Immature natural killer cell (primary cell): ENCODE measurements at regions not wholly inside any gene's neighbourhood (a gene's known extent, or its start where the extent isn't known, plus 50 kb on each side); places are given as distances from the start of the nearest gene placed in this dataset.
"Not testable (repeated sequence)": the region's sequence is repeated elsewhere in the genome, so short reads cannot be mapped to it uniquely, and the experiment has no call there.

Experiments
- DNase-seq, 3 donors: peaks; one replicate each; pipeline ENCODE4 v3.0.0; 2022; ENCODE audit warnings: mixed read lengths in 1 of 3
- H3K27ac Mint-ChIP-seq, 6 donors: one replicate each; pipeline ENCODE4 v1.8.0; 2020; ENCODE audit warnings: mixed read lengths in 6 of 6, mild to moderate bottlenecking in 5 of 6, inconsistent platforms in 4 of 6, moderate library complexity in 3 of 6
- H3K27me3 Mint-ChIP-seq, 3 donors: one replicate each; pipeline ENCODE4 v1.8.0; 2020 to 2021; ENCODE audit warnings: low read depth in 3 of 3, mild to moderate bottlenecking in 3 of 3, mixed read lengths in 3 of 3, moderate library complexity in 3 of 3, inconsistent platforms in 1 of 3
- H3K36me3 Mint-ChIP-seq, 3 donors: one replicate each; pipeline ENCODE4 v1.8.0; 2020; ENCODE audit warnings: mixed read lengths in 3 of 3, inconsistent platforms in 2 of 3, mild to moderate bottlenecking in 2 of 3
- H3K4me1 Mint-ChIP-seq, 2 donors: one replicate each; pipeline ENCODE4 v1.8.0; 2020; ENCODE audit warnings: inconsistent platforms in 2 of 2, mild to moderate bottlenecking in 2 of 2, mixed read lengths in 2 of 2, moderate library complexity in 1 of 2
- H3K4me3 Mint-ChIP-seq, 5 donors: one replicate each; pipeline ENCODE4 v1.8.0; 2020; ENCODE audit warnings: mild to moderate bottlenecking in 5 of 5, mixed read lengths in 5 of 5, inconsistent platforms in 3 of 5, moderate library complexity in 3 of 5
- H3K9me3 Mint-ChIP-seq, 6 donors: one replicate each; pipeline ENCODE4 v1.8.0; 2020; ENCODE audit warnings: mild to moderate bottlenecking in 6 of 6, mixed read lengths in 6 of 6, inconsistent platforms in 4 of 6, moderate library complexity in 3 of 6

DNA sequence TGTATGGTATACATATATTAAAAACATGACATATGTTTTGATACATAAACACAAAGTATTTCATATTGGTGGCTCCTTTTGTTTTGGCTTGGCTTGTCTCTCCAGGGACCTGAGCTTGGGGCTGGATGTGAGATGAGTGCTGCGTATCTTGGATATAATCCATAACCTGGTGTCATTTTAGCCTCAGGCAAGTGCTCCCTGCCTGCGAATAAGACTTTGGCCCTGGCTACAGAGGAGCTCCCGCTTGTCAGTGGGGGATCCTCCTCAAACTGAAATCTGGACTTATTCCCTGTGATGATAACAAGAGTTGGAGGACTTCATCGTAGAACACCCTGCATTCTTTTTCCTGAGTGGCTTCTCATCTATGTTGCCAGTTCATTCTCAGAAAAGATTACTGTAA is 341.7 kb upstream of the CLINT1 start:
- no peaks in the 10 kb centered on the region for H3K36me3 Mint-ChIP-seq
- H3K27ac Mint-ChIP-seq: no peak overlapping the region
- DNase-seq: no peak
- H3K9me3 Mint-ChIP-seq: no peaks in the 10 kb centered on the region
- H3K4me3 Mint-ChIP-seq: no peak overlapping the region
- H3K4me1 Mint-ChIP-seq: no peaks in the 10 kb centered on the region
- peaks cover 0 to 8% (median 1%) of the 10 kb centered on the region in 3 donors for H3K27me3 Mint-ChIP-seq

DNA sequence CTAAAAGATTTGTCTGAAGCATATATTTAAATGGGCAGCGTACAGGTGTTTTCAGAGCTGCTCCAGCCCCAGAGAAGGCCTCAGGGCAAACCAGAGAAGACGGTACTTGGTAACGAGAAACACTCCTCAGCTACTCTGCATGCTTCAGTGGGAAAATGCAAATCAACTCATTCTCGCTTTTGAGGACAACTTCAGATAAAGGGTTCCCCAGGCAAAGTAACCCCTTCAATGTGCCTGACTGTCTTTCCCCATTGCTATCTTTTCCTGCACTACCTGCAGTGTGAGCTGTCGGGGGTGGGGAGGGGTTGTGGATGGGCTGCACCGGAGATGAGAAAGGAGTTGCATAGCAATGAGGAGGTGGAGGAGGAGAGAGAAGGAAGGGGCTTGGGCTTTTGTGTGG is 339.7 kb upstream of the CLINT1 start:
- no peak for DNase-seq
- Mint-ChIP-seq H3K36me3 (no peaks in the 10 kb centered on the region), H3K27ac (no peak overlapping the region), H3K27me3 (peaks cover 0 to 7% (median 0%) of the 10 kb centered on the region in 3 donors), H3K9me3 (no peaks in the 10 kb centered on the region), H3K4me1 (no peaks in the 10 kb centered on the region), H3K4me3 (no peak overlapping the region)

DNA sequence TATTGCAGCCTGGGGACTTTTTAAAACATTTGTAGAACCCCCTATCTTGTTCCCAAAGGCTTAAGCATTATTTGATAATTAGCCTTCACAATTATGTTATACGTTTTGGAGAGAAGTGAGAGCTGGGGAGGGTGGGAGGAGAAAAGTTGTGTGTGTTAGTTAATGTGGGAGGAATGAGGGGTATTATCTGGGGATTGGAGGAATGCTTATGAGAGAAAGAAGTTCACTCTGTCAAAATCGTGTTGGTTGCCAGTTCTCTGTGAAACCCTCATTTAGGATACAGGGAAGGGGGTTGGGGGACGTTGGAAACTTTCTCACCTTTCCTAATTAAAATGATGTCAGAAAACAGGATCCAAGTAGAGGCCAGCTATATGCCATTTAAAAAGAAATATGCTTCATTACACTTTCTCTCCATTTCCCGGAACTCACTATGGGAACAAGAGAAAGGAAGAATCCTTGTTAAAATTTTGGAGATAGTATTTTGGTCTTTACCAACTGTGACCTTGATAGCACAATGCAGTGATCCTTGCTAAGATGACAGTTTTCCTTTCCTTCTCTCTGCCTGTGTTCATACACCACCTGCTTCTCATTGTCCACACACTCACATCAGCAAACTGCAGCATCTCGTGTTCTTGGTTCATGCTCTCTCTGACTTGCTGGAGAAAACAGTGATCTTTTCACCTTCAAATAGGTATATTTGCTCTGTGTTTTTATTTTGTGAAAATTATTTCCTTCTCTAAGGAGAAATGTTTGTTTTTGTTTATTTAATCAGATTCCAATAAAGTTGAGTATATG is 336.7 kb upstream of the CLINT1 start:
- no peaks in the 10 kb centered on the region for H3K36me3 Mint-ChIP-seq
- H3K4me1 Mint-ChIP-seq: no peaks in the 10 kb centered on the region
- H3K4me3 Mint-ChIP-seq: no peak overlapping the region
- no peak overlapping the region for H3K27ac Mint-ChIP-seq
- H3K9me3 Mint-ChIP-seq: peaks cover 0 to 4% (median 0%) of the 10 kb centered on the region in 6 donors
- no peak for DNase-seq
- H3K27me3 Mint-ChIP-seq: peaks cover 0 to 2% (median 0%) of the 10 kb centered on the region in 3 donors

DNA sequence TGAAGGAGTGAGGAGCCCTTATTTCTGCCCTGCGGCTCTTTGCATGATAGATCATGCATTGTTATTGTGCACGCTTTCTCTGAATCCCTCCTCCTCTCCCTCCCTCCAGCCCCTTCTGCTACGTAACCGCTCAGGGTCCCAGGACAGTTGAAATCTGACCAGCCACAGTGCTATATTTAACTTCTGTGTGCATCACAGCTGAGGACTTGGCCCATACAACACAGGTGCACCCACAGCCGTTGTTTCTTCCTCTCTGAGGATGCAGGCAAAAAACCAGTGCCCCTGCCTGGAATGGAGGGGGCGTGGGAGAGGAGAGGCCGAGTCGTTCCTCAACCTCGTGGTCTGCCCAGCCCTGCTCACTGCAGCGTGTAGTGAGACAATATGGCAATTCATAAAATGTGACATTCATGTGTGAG is 335.6 kb upstream of the CLINT1 start:
- no peak for DNase-seq
- no peaks in the 10 kb centered on the region for H3K36me3 Mint-ChIP-seq
- no peaks in the 10 kb centered on the region for H3K4me1 Mint-ChIP-seq
- H3K27me3 Mint-ChIP-seq: peaks cover 0 to 2% (median 0%) of the 10 kb centered on the region in 3 donors
- H3K9me3 Mint-ChIP-seq: peaks cover 0 to 4% (median 0%) of the 10 kb centered on the region in 6 donors
- no peak overlapping the region for H3K4me3 Mint-ChIP-seq
- H3K27ac Mint-ChIP-seq: no peak overlapping the region

DNA sequence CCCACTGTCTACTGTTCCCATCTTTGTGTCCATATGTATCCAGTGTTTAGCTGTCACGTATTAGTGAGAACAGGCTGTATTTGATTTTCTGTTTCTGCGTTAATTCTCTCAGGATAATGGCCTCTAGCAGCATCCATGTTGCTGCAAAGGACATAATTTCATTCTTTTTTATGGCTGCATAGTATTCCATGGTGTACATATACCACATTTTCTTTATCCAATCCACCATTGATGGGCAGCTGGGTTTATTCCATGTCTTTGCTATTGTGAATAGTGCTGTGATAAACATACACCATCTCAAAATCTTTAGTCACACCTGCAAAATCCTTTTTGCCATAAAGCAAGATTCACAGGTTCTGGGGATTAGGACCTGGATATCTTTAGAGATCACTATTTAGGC is 334.4 kb upstream of the CLINT1 start:
- not testable (repeated sequence) for H3K9me3 Mint-ChIP-seq, DNase-seq, H3K27me3 Mint-ChIP-seq, H3K27ac Mint-ChIP-seq, H3K36me3 Mint-ChIP-seq, H3K4me3 Mint-ChIP-seq, H3K4me1 Mint-ChIP-seq

DNA sequence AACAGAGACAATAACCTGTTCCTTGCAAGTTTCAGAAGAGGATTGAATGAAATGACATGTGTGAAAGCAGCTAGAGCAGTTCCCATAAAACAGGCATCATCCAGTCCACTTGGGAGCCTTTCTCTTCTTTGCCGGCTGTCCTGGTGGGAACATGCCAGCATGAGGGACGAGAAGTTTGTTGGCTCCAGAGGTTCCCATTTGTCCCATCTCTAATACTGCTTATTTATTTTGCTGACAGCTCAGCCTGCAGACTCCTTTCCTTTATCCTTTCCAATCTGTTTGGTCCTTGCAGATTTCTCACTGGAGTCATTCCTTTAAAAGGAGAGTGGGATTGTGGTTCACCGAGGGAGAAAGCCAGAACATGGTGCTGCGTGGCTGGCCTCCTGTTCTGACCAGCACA is 321.5 kb upstream of the CLINT1 start:
- peaks cover 0 to 3% (median 1%) of the 10 kb centered on the region in 3 donors for H3K27me3 Mint-ChIP-seq
- H3K27ac Mint-ChIP-seq: no peak overlapping the region
- no peak overlapping the region for H3K4me3 Mint-ChIP-seq
- peaks cover 0 to 2% (median 0%) of the 10 kb centered on the region in 6 donors for H3K9me3 Mint-ChIP-seq
- no peaks in the 10 kb centered on the region for H3K4me1 Mint-ChIP-seq
- DNase-seq: no peak
- no peaks in the 10 kb centered on the region for H3K36me3 Mint-ChIP-seq

DNA sequence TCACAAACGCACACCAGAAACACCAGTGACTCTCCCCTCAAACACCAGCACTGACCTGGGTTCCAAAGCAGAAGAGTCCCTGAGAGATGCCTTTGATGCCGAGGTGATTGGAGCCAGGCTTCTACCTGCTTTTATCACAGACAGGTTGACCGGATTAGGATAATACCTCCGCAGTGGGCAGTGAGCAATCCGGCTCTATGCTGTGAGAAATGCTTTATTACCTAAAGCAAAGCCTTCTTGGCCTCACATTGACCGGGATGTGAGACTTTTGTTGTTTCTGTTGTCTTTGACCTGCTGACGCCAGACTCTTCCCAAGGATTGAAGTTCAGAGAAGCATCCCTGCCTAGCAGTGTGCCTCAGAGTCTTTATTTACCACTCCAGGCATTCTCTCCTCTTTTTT is 320.3 kb upstream of the CLINT1 start:
- H3K4me3 Mint-ChIP-seq: no peak overlapping the region
- no peaks in the 10 kb centered on the region for H3K4me1 Mint-ChIP-seq

DNA sequence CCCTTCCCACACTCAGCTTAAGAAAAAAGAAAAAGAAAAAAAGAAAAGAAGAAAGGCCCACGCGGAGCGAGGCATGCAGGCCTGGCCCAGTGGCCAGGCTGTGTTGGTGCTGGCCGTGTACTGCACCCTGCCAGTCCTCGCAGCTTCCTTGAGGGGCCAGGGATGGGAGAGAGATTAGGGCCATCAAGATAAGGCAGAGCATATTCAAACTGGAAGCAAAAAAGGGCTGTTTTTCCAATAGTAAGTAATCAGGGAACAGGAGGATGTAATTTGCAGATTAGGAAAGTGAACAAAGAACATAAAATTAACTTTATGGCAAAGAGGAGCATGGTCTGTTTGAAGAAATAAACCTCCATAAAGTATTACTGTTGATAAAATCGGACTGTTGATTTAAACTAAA is 319.6 kb upstream of the CLINT1 start:
- Mint-ChIP-seq H3K27ac (no peak overlapping the region), H3K27me3 (peaks cover 0 to 3% (median 2%) of the 10 kb centered on the region in 3 donors), H3K4me1 (no peaks in the 10 kb centered on the region), H3K9me3 (peaks cover 0 to 2% (median 0%) of the 10 kb centered on the region in 6 donors), H3K4me3 (no peak overlapping the region), H3K36me3 (no peaks in the 10 kb centered on the region)
- DNase-seq: no peak

More for the DNA sequence above, 320.3 kb upstream of the CLINT1 start:
- Mint-ChIP-seq H3K36me3 (no peaks in the 10 kb centered on the region), H3K9me3 (peaks cover 0 to 2% (median 0%) of the 10 kb centered on the region in 6 donors), H3K27me3 (peaks cover 0 to 3% (median 2%) of the 10 kb centered on the region in 3 donors), H3K27ac (no peak overlapping the region)
- DNase-seq: no peak

DNA sequence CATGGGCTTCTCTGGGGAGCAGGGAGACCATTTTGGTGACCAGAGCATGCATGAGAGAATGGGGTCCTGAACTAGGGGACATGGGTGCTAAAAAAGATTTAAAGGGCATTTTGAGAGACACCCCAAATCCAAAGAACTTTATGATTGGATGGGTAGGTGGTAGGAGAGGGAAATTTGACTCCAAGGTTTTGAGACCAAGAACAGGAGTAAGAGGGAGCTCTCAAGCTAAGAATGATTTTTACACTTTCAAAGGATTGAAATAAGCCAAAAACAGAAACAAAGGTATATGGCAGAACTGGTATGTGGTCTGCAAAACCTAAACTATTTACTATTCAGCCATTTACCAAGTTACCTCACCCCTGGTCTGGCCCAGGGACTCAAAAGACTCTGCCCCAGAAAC is 318.2 kb upstream of the CLINT1 start:
- no peak for DNase-seq
- no peak overlapping the region for H3K27ac Mint-ChIP-seq
- no peak overlapping the region for H3K4me3 Mint-ChIP-seq
- H3K9me3 Mint-ChIP-seq: peaks cover 0 to 2% (median 0%) of the 10 kb centered on the region in 6 donors
- peaks cover 0 to 5% (median 2%) of the 10 kb centered on the region in 3 donors for H3K27me3 Mint-ChIP-seq
- no peaks in the 10 kb centered on the region for H3K4me1 Mint-ChIP-seq
- H3K36me3 Mint-ChIP-seq: no peaks in the 10 kb centered on the region

DNA sequence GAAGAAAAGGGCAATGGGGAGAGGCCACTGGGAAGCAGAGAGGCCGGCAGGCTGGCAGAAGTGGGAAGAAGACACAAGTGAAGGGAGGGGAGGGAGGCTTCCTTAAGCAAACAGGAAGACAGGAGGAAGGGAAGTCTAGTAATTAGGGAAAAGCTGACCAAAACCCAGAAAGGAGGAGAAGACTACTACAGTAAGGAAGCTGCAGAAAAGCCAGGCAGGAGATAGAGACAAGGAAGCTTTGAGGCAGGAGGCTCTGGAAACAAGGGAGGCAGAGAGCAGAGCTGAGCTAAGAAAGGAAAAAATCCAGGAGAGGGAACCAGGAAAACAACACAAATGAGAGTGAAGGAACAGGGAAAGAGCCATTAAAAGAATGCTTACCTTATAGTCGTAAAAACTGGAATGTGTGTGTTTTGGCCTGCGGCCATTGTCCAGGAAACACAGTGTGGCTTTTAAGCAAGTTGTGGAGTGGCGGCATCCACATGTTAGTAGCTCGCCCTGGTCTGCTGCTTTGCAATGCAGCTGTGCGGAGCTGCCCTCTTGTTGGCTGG is 317.1 kb upstream of the CLINT1 start:
- H3K4me1 Mint-ChIP-seq: no peaks in the 10 kb centered on the region
- DNase-seq: no peak
- H3K27me3 Mint-ChIP-seq: peaks cover 0 to 8% (median 2%) of the 10 kb centered on the region in 3 donors
- no peak overlapping the region for H3K27ac Mint-ChIP-seq
- no peak overlapping the region for H3K4me3 Mint-ChIP-seq
- no peaks in the 10 kb centered on the region for H3K36me3 Mint-ChIP-seq
- no peaks in the 10 kb centered on the region for H3K9me3 Mint-ChIP-seq

DNA sequence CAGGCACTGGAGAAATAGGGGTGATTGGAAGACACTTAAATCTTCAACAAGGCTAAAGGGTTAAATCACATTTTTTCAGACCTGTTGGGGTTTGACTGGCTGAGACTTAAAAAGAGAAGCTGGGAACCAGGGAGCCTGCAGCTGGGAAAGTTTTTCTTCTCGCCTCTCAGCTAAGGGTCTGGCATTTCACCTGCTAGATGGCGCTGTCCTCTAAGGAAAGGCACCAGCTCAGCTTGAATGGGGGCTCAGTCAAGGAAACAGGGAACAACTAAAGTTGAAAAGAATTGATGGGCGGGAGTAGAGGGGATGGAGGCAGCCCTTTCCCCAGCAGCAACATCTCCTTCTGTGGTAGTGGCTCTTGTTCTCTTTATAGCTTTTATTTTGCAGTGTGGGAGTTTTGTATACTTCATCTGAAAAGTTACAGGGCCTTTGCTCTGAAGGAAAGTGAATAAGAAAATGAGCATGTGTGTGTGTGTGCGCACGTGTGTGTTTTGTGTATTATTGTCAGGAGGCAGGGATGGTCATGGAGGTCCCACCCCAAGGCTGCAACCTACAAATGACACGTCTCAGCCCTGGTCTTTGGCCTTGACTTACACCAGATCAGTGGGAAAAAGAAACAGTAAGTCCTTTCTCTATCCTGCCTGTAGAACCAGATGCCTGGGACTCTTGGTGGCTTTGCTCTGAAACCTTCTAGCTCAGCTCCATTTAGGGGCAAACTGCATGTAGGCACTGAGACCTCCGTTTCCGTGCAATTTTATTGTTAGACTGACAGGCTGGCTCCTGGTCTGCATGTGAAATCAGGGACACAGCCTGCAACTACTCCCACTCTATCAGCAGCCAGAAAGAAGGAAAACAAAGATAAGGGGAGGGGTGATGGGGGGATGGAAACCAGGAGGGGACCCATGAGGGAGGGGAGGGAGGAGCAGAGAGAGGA is 316.2 kb upstream of the CLINT1 start:
- H3K9me3 Mint-ChIP-seq: no peaks in the 10 kb centered on the region
- no peaks in the 10 kb centered on the region for H3K36me3 Mint-ChIP-seq
- DNase-seq: peak; percentile 5 to 13 (median 7)
- no peaks in the 10 kb centered on the region for H3K4me1 Mint-ChIP-seq
- peaks cover 0 to 8% (median 2%) of the 10 kb centered on the region in 3 donors for H3K27me3 Mint-ChIP-seq
- H3K27ac Mint-ChIP-seq: no peak overlapping the region
- H3K4me3 Mint-ChIP-seq: no peak overlapping the region

DNA sequence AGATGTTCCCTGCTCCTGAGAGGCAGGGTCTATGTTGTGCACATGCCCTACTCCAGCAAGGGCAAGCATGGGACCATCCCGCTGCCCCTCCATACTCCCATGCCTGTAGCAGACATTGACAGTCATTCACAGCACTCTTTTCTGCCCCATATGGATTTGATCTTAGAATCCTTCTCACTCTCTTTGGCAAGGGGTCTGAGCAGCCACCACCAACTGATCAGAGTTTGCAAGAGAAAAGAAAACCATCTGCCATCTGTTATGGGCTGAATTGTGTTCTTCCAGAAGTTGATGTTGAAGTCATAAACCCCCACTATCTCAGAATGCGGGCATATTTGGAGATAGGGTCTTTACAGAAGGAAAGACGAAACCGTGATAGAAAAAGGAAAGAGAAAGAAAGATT is 315.1 kb upstream of the CLINT1 start:
- H3K36me3 Mint-ChIP-seq: no peaks in the 10 kb centered on the region
- no peaks in the 10 kb centered on the region for H3K4me1 Mint-ChIP-seq
- DNase-seq: no peak
- H3K4me3 Mint-ChIP-seq: no peak overlapping the region
- no peak overlapping the region for H3K27ac Mint-ChIP-seq
- no peaks in the 10 kb centered on the region for H3K9me3 Mint-ChIP-seq
- peaks cover 0 to 4% (median 2%) of the 10 kb centered on the region in 3 donors for H3K27me3 Mint-ChIP-seq

DNA sequence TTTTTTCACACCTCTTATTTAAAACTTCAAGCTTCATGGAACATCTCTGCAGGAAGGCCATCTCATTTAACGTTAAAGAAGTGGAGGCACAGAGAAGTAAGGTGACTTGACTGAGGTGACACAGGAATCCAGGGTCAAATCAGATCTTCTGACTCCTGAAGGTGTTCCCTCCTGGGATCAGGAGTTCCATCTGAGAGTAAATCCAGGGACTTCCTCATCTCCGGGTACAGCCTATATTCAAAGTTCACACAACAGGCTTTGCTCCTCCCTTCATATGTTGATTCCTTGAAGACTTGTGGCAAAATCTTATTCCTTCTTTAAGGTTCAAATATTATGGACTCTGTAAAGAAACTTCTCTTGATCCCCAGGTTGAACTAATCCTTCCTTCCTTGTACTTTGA is 313.1 kb upstream of the CLINT1 start:
- Mint-ChIP-seq H3K4me3 (no peak overlapping the region), H3K9me3 (no peaks in the 10 kb centered on the region), H3K27me3 (peaks cover 0 to 4% (median 2%) of the 10 kb centered on the region in 3 donors), H3K27ac (no peak overlapping the region), H3K4me1 (no peaks in the 10 kb centered on the region), H3K36me3 (no peaks in the 10 kb centered on the region)
- no peak for DNase-seq

DNA sequence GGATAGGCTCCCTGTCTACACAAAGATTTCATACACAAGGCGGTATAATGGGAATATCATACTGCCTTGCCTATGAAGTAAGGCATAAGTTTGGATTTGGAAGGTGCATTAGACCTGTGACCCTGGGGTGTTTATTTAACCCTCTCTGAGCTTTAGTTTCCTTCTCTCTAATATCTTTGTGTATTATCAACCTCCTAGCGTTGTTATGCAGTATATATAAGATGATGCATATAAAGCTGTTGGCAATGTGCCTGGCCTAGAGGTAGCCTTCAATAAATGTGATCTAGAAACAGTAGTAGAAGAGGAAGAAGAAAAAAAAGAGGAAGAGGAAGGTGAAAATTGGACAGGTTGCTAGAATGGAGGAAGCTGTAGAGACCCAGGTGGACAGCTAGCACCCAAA is 311.6 kb upstream of the CLINT1 start:
- no peak overlapping the region for H3K27ac Mint-ChIP-seq
- H3K4me3 Mint-ChIP-seq: no peak overlapping the region
- H3K36me3 Mint-ChIP-seq: no peaks in the 10 kb centered on the region
- H3K9me3 Mint-ChIP-seq: no peaks in the 10 kb centered on the region
- no peak for DNase-seq
- H3K27me3 Mint-ChIP-seq: peaks cover 0 to 7% (median 2%) of the 10 kb centered on the region in 3 donors
- H3K4me1 Mint-ChIP-seq: no peaks in the 10 kb centered on the region
